ENCODE measurements at regions not wholly inside any gene's neighbourhood (a gene's known extent, or its start where the extent isn't known, plus 50 kb on each side); places are given as distances from the start of the nearest gene placed in this dataset.

DNA sequence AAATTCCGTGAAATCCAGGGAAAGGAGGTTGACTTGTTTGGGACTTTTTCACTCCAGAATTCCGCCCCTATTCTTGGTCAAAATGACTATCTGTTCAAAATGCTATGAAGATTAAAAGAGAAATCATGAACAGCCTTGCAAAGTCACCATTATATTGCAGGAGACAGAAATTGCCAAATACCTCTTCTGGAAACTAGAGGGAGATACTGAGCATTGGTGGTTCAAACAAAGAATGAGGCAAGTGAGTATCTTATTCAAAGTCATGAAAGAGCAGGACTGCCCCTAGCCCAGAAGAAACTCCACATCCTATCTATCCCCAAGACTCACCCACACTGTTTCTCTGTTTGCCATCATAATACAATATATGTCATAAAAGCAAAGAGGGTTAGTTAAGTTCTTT, 862.3 kb upstream of the POU3F3 start:
- TF ChIP-seq, protein P1, sequence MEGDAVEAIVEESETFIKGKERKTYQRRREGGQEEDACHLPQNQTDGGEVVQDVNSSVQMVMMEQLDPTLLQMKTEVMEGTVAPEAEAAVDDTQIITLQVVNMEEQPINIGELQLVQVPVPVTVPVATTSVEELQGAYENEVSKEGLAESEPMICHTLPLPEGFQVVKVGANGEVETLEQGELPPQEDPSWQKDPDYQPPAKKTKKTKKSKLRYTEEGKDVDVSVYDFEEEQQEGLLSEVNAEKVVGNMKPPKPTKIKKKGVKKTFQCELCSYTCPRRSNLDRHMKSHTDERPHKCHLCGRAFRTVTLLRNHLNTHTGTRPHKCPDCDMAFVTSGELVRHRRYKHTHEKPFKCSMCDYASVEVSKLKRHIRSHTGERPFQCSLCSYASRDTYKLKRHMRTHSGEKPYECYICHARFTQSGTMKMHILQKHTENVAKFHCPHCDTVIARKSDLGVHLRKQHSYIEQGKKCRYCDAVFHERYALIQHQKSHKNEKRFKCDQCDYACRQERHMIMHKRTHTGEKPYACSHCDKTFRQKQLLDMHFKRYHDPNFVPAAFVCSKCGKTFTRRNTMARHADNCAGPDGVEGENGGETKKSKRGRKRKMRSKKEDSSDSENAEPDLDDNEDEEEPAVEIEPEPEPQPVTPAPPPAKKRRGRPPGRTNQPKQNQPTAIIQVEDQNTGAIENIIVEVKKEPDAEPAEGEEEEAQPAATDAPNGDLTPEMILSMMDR (IDR thresholded peaks at IDR 0.05), result peak; percentile 56
- no peak for TF ChIP-seq EZH2phosphoT487 (IDR thresholded peaks at IDR 0.05)
- TF ChIP-seq EZH2 (IDR thresholded peaks at IDR 0.05), result no peak

Data from neural progenitor cell (in vitro differentiated cells).